GM12878 (cell line): ENCODE measurements at regions not wholly inside any gene's neighbourhood (a gene's known extent, or its start where the extent isn't known, plus 50 kb on each side); places are given as distances from the start of the nearest gene placed in this dataset.

Source experiments
- ATAC-seq: fragments of 200-7000 bp; cut with Tn5 transposase; 3 replicates; pipeline ENCODE4 v1.9.1; 2020; ENCODE audit warnings: mild to moderate bottlenecking, moderate library complexity
- BruUV-seq: library from RNA; stranded (reverse); fragments of 400-500 nt; replicated peaks from 2 replicates; lab custom pipeline; 2021; lab: Mats Ljungman, UMichigan
- CTCF ChIA-PET: fragments of 300-600 bp; sonication (Branson Sonifier 250); formaldehyde crosslinking; extraction: SDS; loops from one replicate; lab custom pipeline; 2021; ENCODE audit warnings: inconsistent platforms; lab: Yijun Ruan, JAX
- POLR2A ChIA-PET: fragments of 350-600 bp; formaldehyde crosslinking; extraction: SDS; loops from one replicate; lab custom pipeline; 2021; ENCODE audit warnings: inconsistent platforms; lab: Charles Lee
- RAD21 ChIA-PET: fragments of 300-600 bp; sonication (Branson Sonifier 250); formaldehyde crosslinking; loops from one replicate; lab custom pipeline; 2023; ENCODE audit warnings: antibody characterized with exemption; ENCODE audit not compliant: unreplicated experiment; lab: Charles Lee
- SMC1A ChIA-PET: fragments of 300-600 bp; sonication (Branson Sonifier 250); formaldehyde crosslinking; loops from one replicate; lab custom pipeline; 2023; ENCODE audit not compliant: unreplicated experiment, uncharacterized antibody; lab: Charles Lee
- DNase-seq: peaks from one replicate; pipeline ENCODE4 v3.0.0-alpha.2; 2011; ENCODE audit warnings: low read depth, low spot score
- FAIRE-seq: peaks from 3 replicates; lab custom pipeline; 2011; peaks lifted over from hg19 to GRCh38; lab: Jason Lieb, UNC
- H2AFZ ChIP-seq: 2 replicates; pipeline ENCODE4 v1.6.0; 2011; ENCODE audit warnings: low read depth, low read length, control low read depth; ENCODE audit not compliant: control insufficient read depth
- H3K27ac ChIP-seq: 2 replicates; pipeline ENCODE4 v1.5.1; 2011; ENCODE audit warnings: control low read depth; ENCODE audit not compliant: control insufficient read depth, insufficient read depth
- H3K27me3 ChIP-seq, 2 experiments: replicated peaks in 1 of 2; 2 replicates each; pipeline versions ENCODE4 v1.6.0 to v1.6.1; 2011; ENCODE audit warnings: low read length in 1 of 2; ENCODE audit not compliant: control insufficient read depth in 2 of 2, insufficient read depth in 2 of 2
- H3K36me3 ChIP-seq, 2 experiments: 2 replicates each; pipeline ENCODE4 v1.5.1; 2011; ENCODE audit warnings: low read length in 1 of 2; ENCODE audit not compliant: control insufficient read depth in 2 of 2, insufficient read depth in 2 of 2
- H3K4me1 ChIP-seq: 2 replicates; pipeline ENCODE4 v1.6.1; 2011; ENCODE audit warnings: mild to moderate bottlenecking, low read length, moderate library complexity, mixed read lengths; ENCODE audit not compliant: control insufficient read depth, insufficient read depth
- H3K4me2 ChIP-seq: 2 replicates; pipeline ENCODE4 v1.6.0; 2011; ENCODE audit warnings: control low read depth; ENCODE audit not compliant: control insufficient read depth, insufficient read depth
- H3K4me3 ChIP-seq: fragments of 200-600 bp; sonication (generic); 2 replicates; pipeline ENCODE4 v1.5.1; 2016
- H3K79me2 ChIP-seq: 2 replicates; pipeline ENCODE4 v1.6.0; 2011; ENCODE audit warnings: low read length; ENCODE audit not compliant: control insufficient read depth, insufficient read depth
- H3K9ac ChIP-seq: 2 replicates; pipeline ENCODE4 v1.8.0; 2011; ENCODE audit warnings: low read length, control low read depth, mixed read lengths; ENCODE audit not compliant: control insufficient read depth, insufficient read depth
- H3K9me3 ChIP-seq: replicated peaks from 3 replicates; pipeline ENCODE4 v1.5.1; 2011; ENCODE audit warnings: mild to moderate bottlenecking, low read length; ENCODE audit not compliant: control insufficient read depth, insufficient read depth
- H4K20me1 ChIP-seq: 2 replicates; pipeline ENCODE4 v1.6.0; 2011; ENCODE audit not compliant: control insufficient read depth, insufficient read depth
- ATF7 ChIP-seq: fragments of 450-650 bp; IDR thresholded peaks from 2 replicates; pipeline ENCODE4 v1.6.1; 2016; ENCODE audit warnings: low read depth, mild to moderate bottlenecking
- IKZF2 ChIP-seq, 2 experiments: fragments of 450-650 bp; IDR thresholded peaks; 2 replicates each; pipeline ENCODE4 v1.6.1; 2017; ENCODE audit warnings: mild to moderate bottlenecking in 2 of 2, moderate library complexity in 2 of 2
- JUNB ChIP-seq: IDR thresholded peaks from 2 replicates; pipeline ENCODE4 v1.6.1; 2016; ENCODE audit warnings: antibody characterized with exemption, mild to moderate bottlenecking
- LARP7 ChIP-seq: fragments of 450-650 bp; IDR thresholded peaks from 2 replicates; pipeline ENCODE4 v1.6.1; 2017; ENCODE audit warnings: mild to moderate bottlenecking
- MYB ChIP-seq: fragments of 150-350 bp; IDR thresholded peaks from 2 replicates; pipeline ENCODE4 v1.6.1; 2014; ENCODE audit warnings: mild to moderate bottlenecking, low read depth, low read length, borderline replicate concordance
- NBN ChIP-seq: fragments of 450-650 bp; IDR thresholded peaks from 2 replicates; pipeline ENCODE4 v1.6.1; 2016
- NFIC ChIP-seq: IDR thresholded peaks from 2 replicates; pipeline ENCODE4 v1.6.1; 2012; ENCODE audit warnings: low read depth, mild to moderate bottlenecking, inconsistent platforms, low read length, moderate library complexity
- PAX5 ChIP-seq: IDR thresholded peaks from 2 replicates; pipeline ENCODE4 v1.6.1; 2011; ENCODE audit warnings: low read depth, low read length, borderline replicate concordance
- RELB ChIP-seq: fragments of 450-650 bp; IDR thresholded peaks from 2 replicates; pipeline ENCODE4 v1.6.1; 2017; ENCODE audit warnings: low read depth, mild to moderate bottlenecking, moderate library complexity
- SMARCA5 ChIP-seq: fragments of 450-650 bp; IDR thresholded peaks from 2 replicates; pipeline ENCODE4 v1.6.1; 2017; ENCODE audit warnings: mild to moderate bottlenecking
- SPI1 ChIP-seq: IDR thresholded peaks from 2 replicates; pipeline ENCODE4 v1.6.1; 2011; ENCODE audit warnings: low read depth, mild to moderate bottlenecking, low read length, moderate library complexity, borderline replicate concordance; ENCODE audit not compliant: insufficient read depth
- TCF3 ChIP-seq: IDR thresholded peaks from 2 replicates; pipeline ENCODE4 v1.6.1; 2012; ENCODE audit warnings: low read depth, mild to moderate bottlenecking, low read length, borderline replicate concordance; ENCODE audit not compliant: insufficient read depth
- USF2 ChIP-seq: IDR thresholded peaks from 2 replicates; pipeline ENCODE4 v1.6.1; 2011; ENCODE audit warnings: low read depth, low read length, improper control_type of control experiment, borderline replicate concordance
- WRNIP1 ChIP-seq: IDR thresholded peaks from 2 replicates; pipeline ENCODE4 v1.6.1; 2011; ENCODE audit warnings: low read depth, low read length, improper control_type of control experiment, borderline replicate concordance
- ZNF384 ChIP-seq: IDR thresholded peaks from 2 replicates; pipeline ENCODE4 v1.6.1; 2012; ENCODE audit warnings: low read depth, mild to moderate bottlenecking, low read length, improper control_type of control experiment, borderline replicate concordance
- WGBS: methylation state at CpG from one replicate; pipeline ENCODE4 v1.1.6; 2016; ENCODE audit warnings: low lambda C conversion rate; ENCODE audit not compliant: insufficient replicate concordance, insufficient coverage; ENCODE audit errors: missing lambda C conversion rate; 5-methylcytosine and 5-hydroxymethylcytosine counted together
- in situ Hi-C: fragments of 300-500 bp; cut with MboI; formaldehyde crosslinking; loops from 9 replicates; pipeline ENCODE4 v1.14.3; 2018; ENCODE audit warnings: mixed read lengths
- intact Hi-C: fragments of 100-400 bp; cut with micrococcal nuclease; formaldehyde crosslinking; loops from one replicate; pipeline ENCODE4 v1.14.2; 2022; ENCODE audit not compliant: unreplicated experiment

- peak in 1 of 2 experiments; percentile 77; a peak in 3 of 4 replicates for TF ChIP-seq IKZF2 (IDR thresholded peaks at IDR 0.05)
- TF ChIP-seq ATF7 = peak; percentile 72
- TF ChIP-seq NFIC = peak; percentile 64; the same call in 1 of the 2 replicates
- peak; percentile 72 for TF ChIP-seq NBN
- TF ChIP-seq JUNB = peak; percentile 46; the same call in 1 of the 2 replicates
- TF ChIP-seq TCF3 = peak; percentile 88
- TF ChIP-seq MYB = 0 out of 2 replicates have a peak, but pooled peaks have one; percentile 43
- peak; percentile 41; the same call in 1 of the 2 replicates for TF ChIP-seq PAX5
- TF ChIP-seq RELB = peak; percentile 70
- TF ChIP-seq WRNIP1 = no peak
- no peak for TF ChIP-seq LARP7
Observed at GRCh38 chr2:111705711-111706336, 178.2 kb downstream of the ANAPC1 start (continued).

- ChIA-PET CTCF (interaction anchor here (0.6 to 0.7 kb wide), 2 partner anchors 10 to 16 kb away, joined by 3 read pairs; no protein-coding TSS in a partner anchor), POLR2A (interaction anchor here (0.6 kb wide), 1 partner anchor 28 kb away, joined by 3 read pairs; no protein-coding TSS in a partner anchor), RAD21 (no interaction called here), SMC1A (no interaction called here)
- Histone ChIP-seq H2AFZ (no peak overlapping the region), H3K4me1 (peaks cover 20% of the 10 kb centered on the region), H4K20me1 (no peaks in the 10 kb centered on the region), H3K4me2 (peak overlapping the region; percentile 35), H3K79me2 (no peaks in the 10 kb centered on the region), H3K4me3 (no peak overlapping the region), H3K36me3 (no peaks in the 10 kb centered on the region), H3K27me3 (no peaks in the 10 kb centered on the region), H3K27ac (no peak overlapping the region), H3K9me3 (no peaks in the 10 kb centered on the region; the same call in 2 of the 3 replicates), H3K9ac (no peak overlapping the region)
- WGBS = 53% methylated on average over 9 of the region's 9 CpGs
- DNase-seq (no peak), ATAC-seq (peak; percentile 28), FAIRE-seq (no peak)
- no TSS peak for BruUV-seq
- in situ Hi-C loops (loop anchor here (10.0 to 25.0 kb wide), 3 partner anchors 219 to 894 kb away; no protein-coding TSS in a partner anchor), intact Hi-C loops (no loop called here)
- TF ChIP-seq SPI1 (peak; percentile 59; the same call in 1 of the 2 replicates), SMARCA5 (no peak), ZNF384 (no peak), USF2 (no peak)
Observed at GRCh38 chr2:111706481-111707001, 177.5 kb downstream of the ANAPC1 start.
